Activated CD8-positive, alpha-beta memory T cell treated with anti-CD3 and anti-CD28 coated beads, Interleukin-2, amount 50 U/mL, for 48 hours (primary cell): ENCODE measurements at regions not wholly inside any gene's neighbourhood (a gene's known extent, or its start where the extent isn't known, plus 50 kb on each side); places are given as distances from the start of the nearest gene placed in this dataset.

Source experiments
- DNase-seq: peaks from one replicate; pipeline ENCODE4 v3.0.0-alpha.2; 2020

DNA sequence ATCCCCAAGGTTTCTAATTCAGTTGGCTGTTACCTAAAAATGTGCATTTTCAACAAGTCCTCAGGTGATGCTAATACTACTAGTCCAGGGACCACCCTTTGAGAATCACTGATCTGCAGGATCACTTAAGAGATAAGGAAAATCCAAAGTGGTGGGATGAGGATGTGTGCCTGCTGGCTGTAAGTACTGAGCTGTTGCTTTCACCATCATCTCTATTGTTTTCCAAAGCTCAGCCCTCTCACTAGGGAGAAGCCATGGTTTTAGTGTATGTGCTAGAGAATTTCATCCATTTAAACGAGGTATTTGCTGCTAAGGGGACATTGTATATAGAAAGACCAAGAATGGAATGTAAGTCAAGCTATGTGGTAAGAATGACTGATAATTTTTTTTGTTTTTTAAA lies 202.3 kb downstream of the KIF21A start:
- DNase-seq = no peak

DNA sequence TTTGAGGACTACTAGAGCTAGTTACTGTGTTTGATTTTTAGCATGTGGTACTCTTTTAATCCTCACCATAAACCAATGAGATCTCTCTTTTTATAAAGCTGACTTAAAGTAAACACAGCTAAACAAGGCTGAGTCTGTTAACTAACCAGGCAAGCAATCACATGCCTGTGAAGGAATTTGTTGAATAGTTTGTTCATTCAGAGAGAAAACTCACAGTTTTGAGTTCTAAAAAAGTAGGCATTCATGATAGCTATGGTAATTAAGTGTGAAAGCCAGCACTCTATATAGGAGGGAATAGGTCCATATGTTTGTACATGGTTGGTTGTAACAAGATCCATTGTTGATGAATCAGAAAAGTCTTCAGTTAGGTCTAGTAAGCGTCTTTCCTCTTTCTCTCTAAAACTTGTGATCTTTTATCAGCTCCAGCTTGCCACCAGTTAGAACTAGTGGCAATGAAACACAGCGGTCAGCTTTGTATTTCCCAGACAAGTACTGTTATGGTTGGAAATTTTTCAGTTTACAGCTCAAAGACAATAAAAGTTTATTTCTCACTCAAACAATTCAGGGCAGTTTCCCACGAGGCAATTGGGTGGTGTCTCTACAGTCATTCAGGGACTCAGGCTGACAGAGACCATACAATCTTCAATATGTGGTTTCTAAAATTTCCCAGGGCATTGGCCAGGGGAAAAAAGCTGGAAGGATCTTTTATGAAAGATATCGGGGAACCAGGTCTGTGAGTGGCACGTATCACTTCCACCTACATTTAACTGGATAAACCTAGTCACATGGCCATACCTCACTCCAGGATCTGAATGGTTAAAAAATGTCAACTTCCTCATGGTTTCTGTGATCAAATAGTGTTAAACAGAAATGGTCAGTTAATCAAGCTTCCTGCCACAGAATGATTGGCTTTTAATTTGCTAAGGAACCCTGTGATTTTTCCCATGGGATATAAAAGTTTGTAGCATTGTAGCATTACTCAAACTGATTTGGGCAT lies 203.1 kb downstream of the KIF21A start:
- no peak for DNase-seq

- no peak for DNase-seq
Measured at GRCh38 chr12:39237004-39237403, 205.9 kb downstream of the KIF21A start.

- no peak for DNase-seq
Measured at GRCh38 chr12:39235990-39236767, 206.7 kb downstream of the KIF21A start.

DNA sequence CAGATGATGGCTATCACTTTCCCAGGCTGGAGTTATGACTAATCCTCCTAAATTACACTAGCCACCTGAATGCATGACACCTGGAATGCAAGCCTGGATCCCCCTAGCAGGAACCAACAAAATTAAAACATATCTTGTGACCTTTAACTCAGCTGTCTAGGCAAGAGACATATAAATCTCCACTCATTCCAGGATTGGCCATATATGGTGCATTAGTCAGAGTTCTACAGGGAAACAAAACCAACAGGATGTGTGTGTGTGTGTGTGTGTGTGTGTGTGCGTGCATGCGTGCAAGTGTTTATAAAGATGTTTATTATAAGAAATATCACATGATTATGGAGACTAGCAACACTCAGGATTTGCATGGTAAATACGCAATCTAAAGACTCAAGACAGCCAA lies 212.8 kb downstream of the KIF21A start:
- DNase-seq = no peak

GRCh38 chr12:39227218-39227617 lies 215.7 kb downstream of the KIF21A start:
- DNase-seq = no peak

DNA sequence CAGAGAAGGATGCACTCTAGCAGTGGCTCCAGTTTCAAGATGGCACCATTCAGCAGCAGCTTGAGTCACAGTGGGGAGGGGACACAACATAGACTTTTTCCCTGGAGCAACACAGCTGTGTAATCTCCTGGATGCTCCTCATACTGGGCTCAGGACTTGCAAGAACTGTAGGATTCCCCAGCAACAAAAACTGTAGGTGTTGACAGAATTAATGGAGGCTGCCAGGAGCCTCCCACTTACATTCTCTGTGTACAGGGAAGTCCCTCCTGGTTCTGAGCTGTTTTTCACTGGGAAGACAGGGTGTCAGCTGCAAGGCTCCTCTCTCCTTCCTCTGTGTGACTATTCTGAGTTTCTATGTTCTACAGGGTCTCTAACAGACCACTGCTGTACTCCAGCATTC lies 217.9 kb downstream of the KIF21A start:
- DNase-seq = no peak

GRCh38 chr12:39205969-39206368 lies 237.0 kb downstream of the KIF21A start:
- DNase-seq = no peak

DNA sequence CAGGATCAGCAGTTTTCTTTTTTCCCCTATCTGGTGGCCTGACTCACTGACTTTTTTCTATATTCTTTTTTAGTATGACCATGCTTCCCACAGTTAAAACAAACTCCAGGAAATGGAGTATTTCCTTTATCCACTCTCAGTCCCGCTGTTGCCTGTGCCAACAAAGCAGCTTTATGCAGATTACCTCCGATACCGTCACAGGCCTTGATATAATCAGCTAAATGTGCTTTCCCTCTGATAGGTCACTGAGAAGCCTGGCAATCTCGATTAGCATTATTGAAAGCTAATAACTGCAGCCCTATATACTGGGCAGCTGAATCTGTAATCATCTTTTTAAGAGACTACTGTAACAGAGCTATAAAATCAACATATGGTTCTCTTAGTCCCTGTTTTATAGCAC lies 243.6 kb downstream of the KIF21A start:
- no peak for DNase-seq

DNA sequence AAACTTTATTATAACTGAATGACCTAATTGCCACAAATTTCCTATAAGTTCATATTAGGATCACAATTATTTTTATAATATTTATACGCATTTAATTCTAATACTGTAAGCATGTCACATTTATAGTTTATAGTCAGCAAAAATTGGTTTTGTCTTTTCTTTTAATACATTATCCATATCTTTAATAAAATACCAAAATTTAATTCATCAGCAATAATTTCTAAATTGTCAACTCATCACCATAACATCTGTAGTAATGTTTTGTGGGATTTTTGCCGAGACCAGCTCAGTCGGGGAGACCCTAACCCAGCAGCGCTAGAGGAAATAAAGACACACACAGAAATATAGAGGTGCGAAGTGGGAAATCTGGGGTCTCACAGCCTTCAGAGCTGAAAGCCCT lies 254.2 kb downstream of the KIF21A start:
- no peak for DNase-seq

GRCh38 chr12:39186744-39187143 lies 256.2 kb downstream of the KIF21A start:
- no peak for DNase-seq

- no peak for DNase-seq
Measured at GRCh38 chr12:39178837-39179236, 264.1 kb downstream of the KIF21A start.

DNA sequence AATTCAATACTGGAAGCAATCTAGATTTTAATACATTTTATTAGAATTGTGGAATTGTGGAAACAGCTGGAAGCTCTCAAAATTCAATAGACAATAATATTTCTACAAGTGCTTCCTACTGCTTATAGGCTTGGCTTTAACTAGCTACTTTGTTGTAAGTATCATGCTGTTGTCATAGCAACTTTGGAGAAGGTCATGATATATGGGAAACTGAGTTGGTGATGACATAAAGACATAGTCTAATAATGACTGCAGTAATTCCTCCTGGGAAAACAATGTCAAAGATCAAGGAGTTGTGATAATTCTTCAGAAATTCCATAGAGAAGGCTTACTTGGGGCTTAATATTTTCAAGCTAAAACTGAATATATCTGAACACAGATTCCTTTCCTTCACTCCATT lies 266.6 kb downstream of the KIF21A start:
- DNase-seq = no peak

GRCh38 chr12:39173726-39174125 lies 268.3 kb upstream of the CPNE8 start:
- DNase-seq = no peak

GRCh38 chr12:39165338-39165737 lies 259.9 kb upstream of the CPNE8 start:
- DNase-seq = no peak

- DNase-seq = no peak
Measured at GRCh38 chr12:39161465-39162085, 256.2 kb upstream of the CPNE8 start.

DNA sequence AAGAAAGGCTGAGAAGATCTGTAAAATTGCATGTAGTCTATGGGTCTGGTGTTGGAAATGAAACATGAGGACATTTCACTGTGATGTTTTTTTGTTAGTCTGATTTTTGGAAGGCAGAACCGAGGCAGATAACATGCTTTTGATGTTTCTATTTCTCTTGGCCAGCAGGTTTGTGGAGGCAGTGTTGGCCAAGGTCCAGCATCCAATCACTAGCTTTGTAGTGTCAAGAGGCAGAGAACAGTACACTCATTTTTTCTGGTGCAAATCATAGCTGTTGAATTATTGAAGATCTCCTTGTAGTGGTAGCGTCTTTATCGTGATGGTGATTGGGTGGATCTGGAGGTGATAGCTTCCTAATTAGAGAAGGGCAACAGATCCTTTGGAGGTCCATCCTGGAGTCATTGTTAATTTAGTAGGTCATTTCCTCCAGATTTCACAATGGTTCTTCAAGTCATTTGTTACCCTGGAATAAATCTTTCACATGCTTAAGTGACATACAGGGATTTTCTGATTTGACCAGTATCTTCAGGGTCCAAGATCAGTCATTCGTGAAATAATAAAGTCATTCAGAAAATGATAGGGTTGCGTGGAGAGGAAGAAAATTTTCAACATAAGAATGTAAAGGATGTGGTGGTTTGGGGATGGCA lies 252.4 kb upstream of the CPNE8 start:
- DNase-seq = no peak

GRCh38 chr12:39145175-39145999 lies 240.0 kb upstream of the CPNE8 start:
- DNase-seq = peak; percentile 86

- no peak for DNase-seq
Measured at GRCh38 chr12:39144613-39145061, 239.2 kb upstream of the CPNE8 start.

GRCh38 chr12:39138268-39138667 lies 232.9 kb upstream of the CPNE8 start:
- DNase-seq = no peak

- no peak for DNase-seq
Measured at GRCh38 chr12:39127401-39127800, 222.0 kb upstream of the CPNE8 start.

- no peak for DNase-seq
Measured at GRCh38 chr12:39125566-39125965, 220.2 kb upstream of the CPNE8 start.
